ENCODE measurements at regions not wholly inside any gene's neighbourhood (a gene's known extent, or its start where the extent isn't known, plus 50 kb on each side); places are given as distances from the start of the nearest gene placed in this dataset.
"Not testable (repeated sequence)": the region's sequence is repeated elsewhere in the genome, so short reads cannot be mapped to it uniquely, and the experiment has no call there.

- ATAC-seq (ENCODE audit: low FRiP score): no peak
- DNase-seq (ENCODE audit: low spot score): no peak
- TF ChIP-seq CTCF (IDR thresholded peaks at IDR 0.05): no peak
Observed at GRCh38 chr13:65330287-65330686, 1899.8 kb downstream of the PCDH9 start.

- DNase-seq (ENCODE audit: low spot score); ATAC-seq (ENCODE audit: low FRiP score): not testable (repeated sequence)
Observed at GRCh38 chr13:65323192-65323591, 1906.9 kb downstream of the PCDH9 start.

- DNase-seq (ENCODE audit: low spot score); ATAC-seq (ENCODE audit: low FRiP score): not testable (repeated sequence)
Observed at GRCh38 chr13:65321423-65321822, 1908.7 kb downstream of the PCDH9 start.

GRCh38 chr13:65314008-65314407 is 1916.1 kb downstream of the PCDH9 start:
- ATAC-seq (ENCODE audit: low FRiP score): no peak
- no peak for DNase-seq (ENCODE audit: low spot score)
- TF ChIP-seq CTCF (IDR thresholded peaks at IDR 0.05): no peak

GRCh38 chr13:65310663-65311328 is 1919.3 kb downstream of the PCDH9 start:
- ATAC-seq (ENCODE audit: low FRiP score) (no peak), DNase-seq (ENCODE audit: low spot score) (no peak)
- TF ChIP-seq CTCF (IDR thresholded peaks at IDR 0.05): no peak

GRCh38 chr13:65309906-65310305 is 1920.2 kb downstream of the PCDH9 start:
- TF ChIP-seq CTCF (IDR thresholded peaks at IDR 0.05): no peak
- DNase-seq (ENCODE audit: low spot score): no peak
- ATAC-seq (ENCODE audit: low FRiP score): no peak

- DNase-seq (ENCODE audit: low spot score); ATAC-seq (ENCODE audit: low FRiP score): not testable (repeated sequence)
Observed at GRCh38 chr13:65308729-65309128, 1921.4 kb downstream of the PCDH9 start.

- no peak for TF ChIP-seq CTCF (IDR thresholded peaks at IDR 0.05)
- ATAC-seq (ENCODE audit: low FRiP score) (no peak), DNase-seq (ENCODE audit: low spot score) (no peak)
Observed at GRCh38 chr13:65307056-65307455, 1923.1 kb downstream of the PCDH9 start.

- ATAC-seq (ENCODE audit: low FRiP score) (no peak), DNase-seq (ENCODE audit: low spot score) (no peak)
- TF ChIP-seq CTCF (IDR thresholded peaks at IDR 0.05): no peak
Observed at GRCh38 chr13:65302691-65303090, 1927.4 kb downstream of the PCDH9 start.

Measured in omental fat pad (tissue), 3 donors.